Neural cell (in vitro differentiated cells): ENCODE measurements at regions not wholly inside any gene's neighbourhood (a gene's known extent, or its start where the extent isn't known, plus 50 kb on each side); places are given as distances from the start of the nearest gene placed in this dataset.

Experiments
- POLR2AphosphoS5 ChIP-seq: IDR thresholded peaks from 2 replicates; pipeline ENCODE4 v1.6.1; 2012
- TAF1 ChIP-seq: IDR thresholded peaks from 2 replicates; pipeline ENCODE4 v1.6.1; 2012; ENCODE audit warnings: low read depth
- TF ChIP-seq, protein P1 (sequence below): fragments of 450-650 bp; IDR thresholded peaks from 2 replicates; pipeline ENCODE4 v1.5.1; 2014; ENCODE audit warnings: antibody characterized with exemption, mild to moderate bottlenecking, moderate library complexity; ENCODE audit not compliant: poor library complexity, severe bottlenecking

DNA sequence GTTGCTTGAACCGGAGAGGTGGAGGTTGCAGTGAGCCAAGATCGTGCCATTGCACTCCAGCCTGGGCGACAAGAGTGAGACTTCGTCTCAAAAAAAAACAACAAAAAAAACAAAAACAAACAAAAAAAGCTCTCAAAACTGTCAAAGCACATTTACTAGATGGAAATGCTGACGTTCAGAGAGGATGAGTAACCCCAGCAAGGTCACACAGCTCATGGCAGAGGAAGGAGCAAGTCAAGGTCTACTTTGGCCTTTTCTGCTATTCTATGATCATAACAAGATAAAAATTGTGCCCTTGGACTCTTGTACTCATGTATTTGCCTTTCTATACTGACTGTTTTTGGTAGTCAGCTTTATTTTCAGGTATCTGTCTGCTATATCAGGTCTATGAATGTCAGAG lies 109.5 kb downstream of the ARL6IP6 start:
- TF ChIP-seq POLR2AphosphoS5 (no peak), TAF1 (no peak)
- TF ChIP-seq, protein P1, sequence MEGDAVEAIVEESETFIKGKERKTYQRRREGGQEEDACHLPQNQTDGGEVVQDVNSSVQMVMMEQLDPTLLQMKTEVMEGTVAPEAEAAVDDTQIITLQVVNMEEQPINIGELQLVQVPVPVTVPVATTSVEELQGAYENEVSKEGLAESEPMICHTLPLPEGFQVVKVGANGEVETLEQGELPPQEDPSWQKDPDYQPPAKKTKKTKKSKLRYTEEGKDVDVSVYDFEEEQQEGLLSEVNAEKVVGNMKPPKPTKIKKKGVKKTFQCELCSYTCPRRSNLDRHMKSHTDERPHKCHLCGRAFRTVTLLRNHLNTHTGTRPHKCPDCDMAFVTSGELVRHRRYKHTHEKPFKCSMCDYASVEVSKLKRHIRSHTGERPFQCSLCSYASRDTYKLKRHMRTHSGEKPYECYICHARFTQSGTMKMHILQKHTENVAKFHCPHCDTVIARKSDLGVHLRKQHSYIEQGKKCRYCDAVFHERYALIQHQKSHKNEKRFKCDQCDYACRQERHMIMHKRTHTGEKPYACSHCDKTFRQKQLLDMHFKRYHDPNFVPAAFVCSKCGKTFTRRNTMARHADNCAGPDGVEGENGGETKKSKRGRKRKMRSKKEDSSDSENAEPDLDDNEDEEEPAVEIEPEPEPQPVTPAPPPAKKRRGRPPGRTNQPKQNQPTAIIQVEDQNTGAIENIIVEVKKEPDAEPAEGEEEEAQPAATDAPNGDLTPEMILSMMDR, result no peak
